A172 (cell line): ENCODE measurements at regions not wholly inside any gene's neighbourhood (a gene's known extent, or its start where the extent isn't known, plus 50 kb on each side); places are given as distances from the start of the nearest gene placed in this dataset.

Source experiments
- DNase-seq: peaks from one replicate; pipeline ENCODE4 v3.0.0-alpha.2; 2015; ENCODE audit warnings: low spot score

DNA sequence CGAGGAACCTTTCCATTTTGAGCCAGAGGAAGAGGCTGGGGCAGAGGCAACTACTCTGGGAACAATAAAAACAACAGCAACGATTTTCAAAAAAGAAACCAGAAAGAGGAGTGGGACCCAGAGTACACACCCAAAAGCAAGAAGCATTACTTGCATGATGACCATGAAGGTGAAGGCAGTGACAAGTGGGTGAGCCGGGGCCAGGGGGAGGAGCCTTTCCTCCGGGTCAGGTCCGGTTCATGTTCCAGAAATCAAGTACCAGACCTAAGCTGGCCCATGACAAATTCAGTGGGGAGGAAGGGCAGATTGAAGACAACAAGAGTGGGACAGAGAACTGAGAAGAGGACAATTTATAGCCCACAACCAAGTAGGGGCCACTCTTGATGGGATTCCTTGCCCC is 77.2 kb upstream of the STT3B start:
- no peak for DNase-seq

DNA sequence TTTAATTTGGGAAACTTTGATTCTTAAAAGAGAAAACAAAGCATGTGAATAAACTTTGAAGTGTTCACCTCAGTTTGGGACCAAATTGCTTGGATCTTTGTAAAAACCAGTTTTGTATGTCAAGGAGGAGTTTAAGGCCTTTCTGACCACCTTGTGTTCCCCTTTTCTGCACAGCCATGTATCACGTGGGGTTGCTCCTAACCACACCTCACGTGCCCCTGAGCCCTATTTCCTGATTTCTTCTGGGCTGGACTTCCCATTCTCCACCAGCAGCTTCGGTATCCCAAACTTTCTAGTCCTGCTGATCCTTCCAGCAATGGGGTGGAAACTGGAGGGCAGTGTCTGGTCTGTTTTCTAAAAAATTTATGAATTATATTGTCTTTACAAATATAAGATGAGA is 76.4 kb upstream of the STT3B start:
- DNase-seq: no peak

DNA sequence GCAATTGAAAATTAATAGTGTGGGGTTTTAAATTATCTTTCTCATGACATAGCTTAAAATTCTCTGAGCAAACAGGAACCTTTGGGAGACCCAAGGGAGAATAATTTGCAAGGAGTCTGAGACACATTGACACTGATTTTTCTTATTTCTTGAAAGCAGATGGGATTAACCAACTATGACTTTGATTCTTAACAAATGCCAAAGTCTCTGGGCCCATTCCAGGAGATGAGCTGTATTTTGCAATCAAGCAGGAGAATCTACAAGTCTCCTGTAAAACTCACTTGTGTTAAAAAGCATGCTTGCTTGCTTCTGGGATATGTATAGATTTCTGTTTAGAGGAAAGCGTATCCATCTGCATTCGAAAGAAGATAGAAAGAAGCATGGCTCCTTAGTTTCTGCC is 71.3 kb upstream of the STT3B start:
- no peak for DNase-seq

DNA sequence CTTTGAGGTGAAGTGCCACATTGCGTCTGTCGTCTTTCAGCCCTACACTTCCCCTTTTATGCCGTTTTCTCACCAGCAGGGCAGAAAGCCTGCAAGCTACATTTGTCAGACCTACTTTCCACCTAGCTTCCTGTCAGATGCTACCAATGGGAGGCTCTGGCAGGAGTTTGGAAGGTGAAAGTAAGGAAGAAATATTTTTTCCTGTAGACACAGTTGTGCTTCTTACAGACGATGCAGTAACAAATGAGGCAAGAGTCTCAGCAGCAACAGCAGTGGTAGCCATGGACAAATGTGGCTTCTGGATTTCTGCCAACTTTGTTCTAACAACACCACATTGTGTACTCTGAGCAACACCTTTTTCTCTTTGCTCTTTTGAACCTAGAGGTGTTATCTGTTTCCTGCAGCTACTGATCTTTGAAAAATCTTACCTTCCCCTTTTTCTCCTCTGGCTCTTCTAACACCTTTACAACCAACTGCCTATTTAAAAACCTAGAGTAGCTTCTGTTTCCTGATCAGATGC is 70.6 kb upstream of the STT3B start:
- DNase-seq: no peak

DNA sequence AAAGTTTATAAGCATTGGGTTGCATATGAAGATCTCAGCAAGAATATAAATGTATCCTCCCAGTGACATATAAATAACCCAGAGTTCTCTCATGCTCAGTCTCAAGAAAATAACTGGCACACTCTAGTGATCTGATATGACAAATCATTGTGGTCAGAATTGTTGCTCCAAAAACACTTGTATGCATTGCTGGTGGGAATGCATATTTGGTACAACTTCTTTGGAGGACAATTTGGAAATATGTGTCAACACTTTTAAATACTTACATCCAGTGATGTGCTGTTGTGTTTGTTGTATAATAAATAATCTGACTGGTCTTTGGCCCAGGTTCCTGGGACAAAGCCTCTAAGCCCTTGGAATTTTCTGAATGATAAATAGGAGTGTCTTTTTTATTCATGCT is 66.7 kb upstream of the STT3B start:
- peak; percentile 13 for DNase-seq

DNA sequence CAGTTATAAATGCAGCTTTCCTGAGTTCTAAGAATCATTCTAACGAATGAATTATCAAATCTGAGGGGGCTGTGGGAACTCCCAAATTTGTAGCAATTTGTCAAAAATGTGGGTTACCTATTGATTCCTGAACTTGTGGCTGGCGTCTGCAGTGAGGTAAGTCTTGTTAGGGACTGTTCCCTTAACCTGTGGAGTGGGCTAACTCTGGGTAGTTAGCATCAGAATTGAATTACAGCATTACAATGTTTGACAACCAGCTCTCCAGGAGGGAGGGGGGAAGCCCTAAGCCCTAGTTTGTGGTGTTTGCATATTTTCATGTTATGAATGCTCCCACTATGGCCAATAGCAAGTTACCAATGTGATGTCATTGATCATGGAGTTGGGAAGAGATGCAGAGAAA is 65.9 kb upstream of the STT3B start:
- no peak for DNase-seq

DNA sequence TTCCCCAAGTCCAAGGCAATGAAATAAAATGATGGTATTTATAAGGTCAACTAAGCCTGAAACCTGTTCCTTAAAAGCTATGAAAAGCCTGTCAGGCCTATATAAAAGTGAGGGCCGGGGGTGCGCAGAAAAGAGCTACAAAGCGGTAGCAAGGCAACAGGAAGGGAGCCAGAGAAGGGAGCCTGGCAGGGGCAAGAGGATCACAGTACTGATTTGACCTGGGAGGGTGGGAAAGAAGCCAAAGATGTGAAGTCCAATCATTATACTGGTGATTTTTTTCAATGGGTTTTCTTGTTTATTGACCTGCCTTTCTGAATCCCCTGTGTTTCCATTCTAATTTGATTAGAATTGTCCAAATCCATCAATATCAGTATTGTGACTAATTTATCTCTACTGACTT is 64.3 kb upstream of the STT3B start:
- no peak for DNase-seq

DNA sequence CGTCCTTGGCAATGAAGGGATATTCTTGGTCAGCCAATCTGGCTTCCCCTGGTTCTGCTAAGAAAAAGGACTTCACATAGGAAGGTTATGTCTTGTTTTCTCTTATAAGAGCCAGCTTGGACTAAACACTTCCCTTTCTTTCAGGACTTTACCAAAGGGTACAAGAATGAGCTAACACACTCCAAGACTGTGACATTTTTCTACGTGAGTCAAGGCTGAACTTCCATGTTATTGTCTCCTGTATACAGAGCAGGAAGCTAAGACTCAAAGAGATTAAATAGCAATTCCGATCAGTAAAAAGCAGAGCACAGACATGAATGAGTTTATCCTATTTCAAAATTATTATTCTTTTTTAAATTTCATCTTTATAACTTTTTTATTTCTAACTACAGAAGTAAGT is 63.3 kb upstream of the STT3B start:
- no peak for DNase-seq

DNA sequence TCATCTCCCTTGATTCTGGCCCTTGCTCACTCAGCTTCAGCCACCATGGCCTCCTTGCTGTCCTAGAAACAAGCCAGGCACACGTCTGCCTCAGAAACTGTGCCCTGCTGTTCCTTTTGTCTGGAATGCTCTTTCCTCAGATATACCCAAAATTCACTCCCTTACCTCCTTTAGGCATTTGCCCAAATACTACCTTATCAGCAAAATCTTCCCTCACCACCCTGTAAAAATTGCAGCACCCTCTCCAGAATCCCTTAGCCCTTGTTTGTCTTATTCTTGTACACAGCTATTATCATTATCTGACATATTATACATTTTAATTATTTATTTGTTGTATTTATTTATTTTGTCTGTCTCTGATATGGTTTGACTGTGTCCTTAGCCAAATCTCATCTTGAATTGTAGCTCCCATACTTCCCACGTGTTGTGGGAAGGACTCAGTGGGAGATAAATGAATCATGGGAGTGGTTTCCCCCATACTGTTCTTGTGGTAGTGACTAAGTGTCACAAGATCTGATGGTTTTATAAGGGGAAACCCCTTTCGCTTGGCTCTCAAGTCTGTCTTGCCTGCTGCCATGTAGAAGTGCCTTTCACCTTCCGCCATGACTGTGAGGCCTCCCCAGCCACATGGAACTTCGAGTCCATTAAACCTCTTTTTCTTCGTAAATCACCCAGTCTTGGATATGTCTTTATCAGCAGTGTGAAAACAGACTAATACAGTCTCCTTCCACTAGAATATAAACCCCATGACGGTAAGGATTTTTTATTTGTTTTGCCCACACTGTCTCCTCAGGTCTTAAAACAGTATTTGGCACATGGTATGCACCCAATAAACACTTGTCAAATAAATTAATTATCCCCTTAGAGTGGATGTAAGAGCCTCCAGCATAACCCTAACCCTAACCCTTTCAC is 60.0 kb upstream of the STT3B start:
- peak; percentile 95 for DNase-seq

DNA sequence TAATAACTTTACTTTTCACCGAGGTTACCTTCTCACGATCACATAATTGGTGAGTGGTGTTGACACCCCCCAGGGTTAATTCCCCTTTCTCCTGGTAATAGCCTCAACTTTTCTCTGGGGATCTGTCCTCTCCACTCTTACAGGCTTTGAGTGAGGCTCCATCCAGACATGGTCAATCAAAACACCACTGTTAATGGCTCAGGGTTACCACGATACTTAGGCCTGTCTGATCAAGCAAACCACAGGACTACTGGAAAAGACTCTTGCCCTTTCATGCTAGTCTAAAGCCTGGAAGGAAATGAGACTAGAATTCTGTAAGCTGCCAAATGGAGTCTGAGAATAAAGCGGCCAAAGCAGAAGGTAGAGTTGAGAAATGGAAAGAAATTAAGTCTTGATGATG is 56.5 kb upstream of the STT3B start:
- DNase-seq: no peak

DNA sequence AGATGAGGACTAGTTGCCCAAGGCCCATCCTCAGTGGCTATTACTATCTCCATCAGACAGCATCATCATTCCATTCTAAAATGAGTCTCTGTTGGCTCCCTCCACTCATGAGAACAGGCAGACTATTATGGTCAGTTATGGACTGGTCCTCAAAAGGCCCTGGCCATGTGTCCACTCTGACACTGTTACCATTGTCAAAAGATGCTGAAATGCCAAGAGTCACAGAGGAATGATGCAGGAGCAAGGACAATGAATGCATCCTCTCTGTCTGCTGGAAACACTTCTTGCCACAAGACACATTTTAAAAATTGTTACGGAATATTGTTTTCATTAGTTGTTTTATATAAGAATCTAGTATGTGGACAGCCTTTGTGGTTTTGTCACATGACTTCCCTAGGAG is 53.3 kb upstream of the STT3B start:
- DNase-seq: no peak

DNA sequence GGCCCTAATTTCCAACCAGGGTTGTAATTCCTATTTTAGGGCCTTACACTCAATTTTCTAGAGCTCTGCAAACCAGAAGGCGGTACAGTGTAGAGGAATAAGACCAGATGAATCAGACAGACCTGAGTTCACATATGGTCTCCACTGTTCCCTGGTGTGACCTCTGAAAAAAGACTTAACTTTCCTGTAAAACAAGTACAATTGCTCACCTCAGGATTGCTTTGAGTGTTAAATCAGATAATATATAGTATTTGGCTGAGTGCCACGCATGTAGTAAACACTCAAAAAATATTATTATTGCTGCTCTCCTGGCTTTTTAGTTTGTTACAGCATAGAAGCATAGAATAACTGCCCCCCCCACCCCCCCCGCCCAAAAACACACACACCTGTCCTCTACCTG is 51.0 kb upstream of the STT3B start:
- DNase-seq: no peak

DNA sequence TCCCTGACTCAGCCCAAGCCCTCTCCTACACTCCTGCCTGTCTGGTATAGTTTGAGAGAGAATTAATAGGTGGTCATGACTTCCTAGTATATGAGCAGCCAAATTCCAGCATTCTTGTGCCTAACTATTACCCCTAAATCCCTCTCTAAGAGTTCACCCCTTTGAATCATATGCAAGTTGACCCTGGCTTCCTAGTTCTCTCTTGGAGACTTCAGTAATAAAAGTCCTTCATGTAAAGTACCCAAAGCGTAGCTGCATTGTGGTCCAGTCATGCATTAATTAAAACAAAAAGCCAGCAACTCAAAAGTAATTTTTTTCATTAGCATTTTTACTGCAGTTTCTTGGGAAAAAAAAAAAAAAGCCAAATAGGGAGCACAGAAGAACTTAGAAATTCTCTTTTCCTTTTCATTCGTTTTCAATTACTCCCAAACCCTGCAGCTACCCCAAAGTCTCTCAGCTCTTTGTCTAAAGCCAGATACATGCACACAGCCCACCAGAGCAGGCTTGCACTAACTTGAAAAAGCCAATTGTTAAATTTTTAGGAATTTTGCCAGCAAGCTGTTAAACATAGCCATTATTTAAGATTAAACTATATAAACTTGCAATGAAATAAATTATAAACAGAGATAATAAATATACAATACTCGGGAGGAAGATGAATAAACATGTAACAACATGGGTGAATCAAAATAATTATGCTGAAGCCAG is 50.1 kb upstream of the STT3B start:
- no peak for DNase-seq
